ENCODE measurements at regions not wholly inside any gene's neighbourhood (a gene's known extent, or its start where the extent isn't known, plus 50 kb on each side); places are given as distances from the start of the nearest gene placed in this dataset.

DNA sequence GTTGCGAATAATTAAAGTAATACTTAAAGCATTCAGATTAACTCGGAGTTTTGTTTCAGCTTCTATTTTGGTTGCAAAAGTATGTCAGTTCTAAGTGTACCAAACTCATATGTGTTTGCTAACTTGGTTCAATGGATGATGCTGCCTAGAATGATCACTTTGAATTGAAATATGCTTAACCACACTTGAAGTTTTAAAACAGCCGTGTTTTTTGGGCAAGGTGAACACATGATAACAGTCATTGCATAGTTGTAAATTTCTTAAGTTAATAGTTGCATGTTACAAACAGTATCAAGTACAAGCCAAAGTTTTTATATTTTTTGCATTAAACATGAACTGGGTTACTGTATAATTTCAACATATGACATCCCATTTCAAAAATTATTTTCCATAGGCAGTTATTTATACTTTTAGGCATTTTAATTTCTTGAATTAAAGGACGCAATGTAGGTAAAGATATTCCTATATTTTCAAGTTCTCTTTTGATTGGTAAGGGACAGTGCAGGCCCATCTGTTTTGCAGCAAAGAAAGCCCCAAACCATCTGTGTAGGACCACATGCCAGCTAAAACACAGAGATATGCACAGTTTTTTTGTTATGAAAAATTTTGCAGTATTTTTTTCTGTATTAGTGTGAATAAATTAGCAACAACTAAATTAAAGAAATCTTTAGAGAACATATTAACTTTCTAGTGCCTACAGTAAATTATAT, 575.5 kb downstream of the PRKD1 start:
- H3K4me3 ChIP-seq (ENCODE audit: low read length), result no peak overlapping the region
- no peak for DNase-seq (ENCODE audit: low read depth)
- TF ChIP-seq, protein P1, sequence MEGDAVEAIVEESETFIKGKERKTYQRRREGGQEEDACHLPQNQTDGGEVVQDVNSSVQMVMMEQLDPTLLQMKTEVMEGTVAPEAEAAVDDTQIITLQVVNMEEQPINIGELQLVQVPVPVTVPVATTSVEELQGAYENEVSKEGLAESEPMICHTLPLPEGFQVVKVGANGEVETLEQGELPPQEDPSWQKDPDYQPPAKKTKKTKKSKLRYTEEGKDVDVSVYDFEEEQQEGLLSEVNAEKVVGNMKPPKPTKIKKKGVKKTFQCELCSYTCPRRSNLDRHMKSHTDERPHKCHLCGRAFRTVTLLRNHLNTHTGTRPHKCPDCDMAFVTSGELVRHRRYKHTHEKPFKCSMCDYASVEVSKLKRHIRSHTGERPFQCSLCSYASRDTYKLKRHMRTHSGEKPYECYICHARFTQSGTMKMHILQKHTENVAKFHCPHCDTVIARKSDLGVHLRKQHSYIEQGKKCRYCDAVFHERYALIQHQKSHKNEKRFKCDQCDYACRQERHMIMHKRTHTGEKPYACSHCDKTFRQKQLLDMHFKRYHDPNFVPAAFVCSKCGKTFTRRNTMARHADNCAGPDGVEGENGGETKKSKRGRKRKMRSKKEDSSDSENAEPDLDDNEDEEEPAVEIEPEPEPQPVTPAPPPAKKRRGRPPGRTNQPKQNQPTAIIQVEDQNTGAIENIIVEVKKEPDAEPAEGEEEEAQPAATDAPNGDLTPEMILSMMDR (IDR thresholded peaks at IDR 0.05; ENCODE audit: insufficient read depth, low read depth, low read length, missing control alignments), result no peak

DNA sequence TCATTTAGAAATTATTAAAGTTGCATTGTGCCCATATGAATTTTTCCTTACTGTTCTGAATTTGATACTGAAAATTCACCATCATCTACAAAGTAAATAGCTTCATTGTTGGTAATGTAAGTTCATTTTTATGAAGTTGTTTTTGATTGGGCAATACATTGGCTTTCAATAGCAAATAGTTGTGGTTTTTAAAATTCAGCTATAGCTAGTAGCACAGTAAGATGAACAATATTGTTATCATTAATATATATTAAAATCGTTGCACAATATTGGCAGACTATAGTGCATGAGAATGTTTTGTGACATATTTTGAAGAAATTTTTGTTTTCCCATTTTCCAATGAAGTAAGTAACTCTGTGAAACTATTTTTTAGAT, 575.0 kb downstream of the PRKD1 start:
- H3K4me3 ChIP-seq (ENCODE audit: low read length), result no peak overlapping the region
- DNase-seq (ENCODE audit: low read depth), result no peak
- TF ChIP-seq, protein P1 (IDR thresholded peaks at IDR 0.05; ENCODE audit: insufficient read depth, low read depth, low read length, missing control alignments), result no peak

DNA sequence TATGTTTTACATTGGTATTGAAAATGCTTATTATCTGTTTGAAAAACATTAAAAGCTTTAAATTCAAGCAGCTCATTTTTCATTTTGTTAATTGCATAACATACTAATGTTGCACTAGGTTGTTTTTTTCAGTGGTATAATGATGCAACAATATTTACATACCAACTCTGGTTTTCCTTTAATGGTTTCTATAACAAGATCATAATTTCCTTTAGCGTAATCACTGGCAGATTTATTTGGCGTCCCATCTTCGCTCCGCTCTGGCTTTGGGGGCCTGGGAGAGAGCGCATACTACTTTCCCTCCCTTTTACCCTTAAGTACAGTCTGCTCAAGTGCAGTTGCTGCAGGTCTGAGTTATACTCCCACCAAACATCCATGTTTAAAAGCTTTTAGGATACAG, 574.1 kb downstream of the PRKD1 start:
- no peak overlapping the region for H3K4me3 ChIP-seq (ENCODE audit: low read length)
- TF ChIP-seq, protein P1 (IDR thresholded peaks at IDR 0.05; ENCODE audit: insufficient read depth, low read depth, low read length, missing control alignments), result no peak
- no peak for DNase-seq (ENCODE audit: low read depth)

DNA sequence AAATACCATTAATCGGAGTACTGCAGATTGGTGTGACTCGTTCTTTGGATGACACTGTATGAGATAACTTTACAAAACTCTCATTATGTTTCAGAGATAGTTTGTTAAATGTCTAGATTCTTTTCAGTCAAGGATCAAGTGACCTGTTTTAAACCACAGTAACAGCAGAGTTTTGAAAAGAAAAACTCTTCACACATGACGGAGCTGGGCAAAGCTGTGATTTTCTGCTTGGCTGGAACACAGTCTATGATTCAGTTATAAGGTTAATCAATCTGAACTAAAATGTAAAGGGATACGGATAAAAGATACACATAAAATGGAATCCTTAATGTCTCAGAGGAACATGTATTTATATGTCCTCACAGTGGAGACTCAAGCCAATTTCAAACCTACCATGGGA, 573.2 kb downstream of the PRKD1 start:
- TF ChIP-seq, protein P1 (IDR thresholded peaks at IDR 0.05; ENCODE audit: insufficient read depth, low read depth, low read length, missing control alignments), result no peak
- no peak for DNase-seq (ENCODE audit: low read depth)

DNA sequence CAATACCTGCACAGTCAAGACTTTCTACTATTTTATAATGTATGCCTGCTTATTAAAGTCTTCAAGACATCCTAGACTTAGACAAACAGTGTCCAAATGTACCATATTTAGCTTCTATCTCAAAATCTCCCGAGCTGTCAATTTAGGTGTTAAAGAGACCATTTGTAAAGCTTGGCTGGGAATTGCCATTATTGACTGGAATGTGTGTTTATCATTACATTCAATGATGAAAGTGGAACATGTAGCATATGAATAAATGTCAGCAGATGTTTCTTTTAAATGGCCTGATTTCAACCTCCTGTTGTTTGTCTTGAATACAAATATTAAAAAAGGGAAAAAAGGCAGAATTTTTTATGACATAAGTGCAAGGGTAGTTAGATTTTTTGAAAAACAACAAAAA, 572.3 kb downstream of the PRKD1 start:
- no peak overlapping the region for H3K4me3 ChIP-seq (ENCODE audit: low read length)
- TF ChIP-seq, protein P1 (IDR thresholded peaks at IDR 0.05; ENCODE audit: insufficient read depth, low read depth, low read length, missing control alignments), result no peak
- no peak for DNase-seq (ENCODE audit: low read depth)

More for the DNA sequence above, 573.2 kb downstream of the PRKD1 start:
- no peak overlapping the region for H3K4me3 ChIP-seq (ENCODE audit: low read length)

DNA sequence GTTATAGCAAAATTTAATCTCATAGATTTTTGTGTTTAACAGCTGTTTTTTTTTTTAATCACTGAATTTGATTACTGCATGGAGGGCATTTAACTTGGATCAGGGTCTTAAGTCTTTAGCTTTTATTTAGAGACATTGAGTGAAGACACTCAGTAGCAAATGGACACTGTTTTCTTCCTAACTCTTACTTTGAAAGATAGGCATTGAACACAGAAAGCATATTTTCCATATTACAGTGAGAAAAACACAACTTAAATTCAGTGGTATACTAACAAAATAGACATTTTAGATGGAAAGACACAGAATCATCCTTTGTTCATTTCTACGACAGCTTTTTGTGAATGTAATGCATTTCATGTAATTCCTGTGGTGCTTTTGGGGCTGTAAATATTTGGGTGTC, 571.8 kb downstream of the PRKD1 start:
- TF ChIP-seq, protein P1 (IDR thresholded peaks at IDR 0.05; ENCODE audit: insufficient read depth, low read depth, low read length, missing control alignments), result no peak
- no peak for DNase-seq (ENCODE audit: low read depth)
- no peak overlapping the region for H3K4me3 ChIP-seq (ENCODE audit: low read length)

DNA sequence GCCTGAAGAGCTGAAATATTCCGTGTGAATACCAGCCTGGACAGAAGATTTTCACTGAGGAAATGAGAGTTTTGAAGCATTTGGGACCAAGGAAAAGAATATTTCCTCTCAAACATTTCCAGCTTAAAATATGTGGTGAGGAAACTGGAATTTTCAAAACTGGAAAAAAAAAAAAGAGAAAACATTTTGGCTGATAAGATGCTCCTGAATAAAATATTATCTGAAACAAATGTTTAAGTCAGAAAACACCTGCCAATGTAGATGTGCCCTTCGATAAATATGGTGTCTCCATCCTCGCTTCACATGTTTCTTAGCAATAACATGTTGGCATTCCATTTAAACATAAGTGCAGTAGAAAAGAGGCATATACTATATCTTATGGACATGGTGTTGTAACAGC, 567.0 kb downstream of the PRKD1 start:
- TF ChIP-seq, protein P1 (IDR thresholded peaks at IDR 0.05; ENCODE audit: insufficient read depth, low read depth, low read length, missing control alignments), result no peak
- DNase-seq (ENCODE audit: low read depth), result no peak
- no peak overlapping the region for H3K4me3 ChIP-seq (ENCODE audit: low read length)
